ENCODE measurements at regions not wholly inside any gene's neighbourhood (a gene's known extent, or its start where the extent isn't known, plus 50 kb on each side); places are given as distances from the start of the nearest gene placed in this dataset.

DNA sequence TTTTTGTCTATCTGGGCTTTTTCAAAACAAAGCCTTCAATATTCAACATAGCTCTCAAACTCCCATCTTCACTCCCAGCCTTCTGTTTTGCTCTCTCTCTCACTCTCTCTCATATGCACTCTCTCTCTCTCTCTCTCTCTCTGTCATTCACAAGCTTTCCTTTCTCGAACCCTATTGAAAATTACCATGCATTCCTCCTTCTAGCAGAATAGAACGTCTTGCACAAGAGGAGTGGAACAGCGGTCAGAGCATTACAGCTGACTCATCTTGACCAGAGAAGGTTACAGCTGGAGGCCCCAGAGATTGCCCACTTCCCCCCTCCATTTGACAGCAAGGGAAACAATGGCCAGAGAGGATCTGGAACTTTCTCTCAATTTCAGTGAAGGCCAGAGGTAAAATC lies 51.0 kb upstream of the LIFR start:
- H3K27ac ChIP-seq, result no peak overlapping the region
- TF ChIP-seq, protein P1, sequence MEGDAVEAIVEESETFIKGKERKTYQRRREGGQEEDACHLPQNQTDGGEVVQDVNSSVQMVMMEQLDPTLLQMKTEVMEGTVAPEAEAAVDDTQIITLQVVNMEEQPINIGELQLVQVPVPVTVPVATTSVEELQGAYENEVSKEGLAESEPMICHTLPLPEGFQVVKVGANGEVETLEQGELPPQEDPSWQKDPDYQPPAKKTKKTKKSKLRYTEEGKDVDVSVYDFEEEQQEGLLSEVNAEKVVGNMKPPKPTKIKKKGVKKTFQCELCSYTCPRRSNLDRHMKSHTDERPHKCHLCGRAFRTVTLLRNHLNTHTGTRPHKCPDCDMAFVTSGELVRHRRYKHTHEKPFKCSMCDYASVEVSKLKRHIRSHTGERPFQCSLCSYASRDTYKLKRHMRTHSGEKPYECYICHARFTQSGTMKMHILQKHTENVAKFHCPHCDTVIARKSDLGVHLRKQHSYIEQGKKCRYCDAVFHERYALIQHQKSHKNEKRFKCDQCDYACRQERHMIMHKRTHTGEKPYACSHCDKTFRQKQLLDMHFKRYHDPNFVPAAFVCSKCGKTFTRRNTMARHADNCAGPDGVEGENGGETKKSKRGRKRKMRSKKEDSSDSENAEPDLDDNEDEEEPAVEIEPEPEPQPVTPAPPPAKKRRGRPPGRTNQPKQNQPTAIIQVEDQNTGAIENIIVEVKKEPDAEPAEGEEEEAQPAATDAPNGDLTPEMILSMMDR (IDR thresholded peaks at IDR 0.05), result no peak
- no peak overlapping the region for H3K4me3 ChIP-seq
- no peak for DNase-seq (ENCODE audit: low spot score)

DNA sequence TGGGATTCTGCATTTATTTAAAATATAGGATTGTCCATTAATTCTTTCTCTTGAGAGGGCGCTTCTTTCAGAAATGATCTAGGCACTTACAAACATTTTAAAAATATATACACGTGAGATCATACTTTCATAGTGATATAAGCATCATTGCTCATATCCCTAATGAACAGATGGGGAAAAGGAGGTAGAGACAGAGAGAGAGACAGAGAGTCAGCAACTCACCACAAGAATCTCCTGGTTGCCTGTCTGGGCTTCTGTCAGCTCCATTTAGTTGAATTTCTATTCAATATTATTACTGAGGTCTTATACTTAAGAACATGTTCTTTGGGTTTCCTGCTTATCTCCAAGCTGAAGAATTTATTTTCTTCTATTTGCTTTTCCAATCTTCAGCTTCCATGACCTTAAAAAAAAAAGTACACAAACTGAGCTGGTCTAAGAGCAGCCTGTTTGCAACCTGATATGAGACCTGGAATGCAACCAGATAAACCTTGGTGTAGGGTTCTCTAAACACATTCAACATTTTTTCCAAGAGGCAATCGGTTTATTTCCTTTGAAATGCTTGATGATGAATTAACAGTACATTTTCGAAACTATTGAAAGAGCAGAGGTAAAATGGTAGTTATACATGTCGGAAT lies 51.6 kb upstream of the LIFR start:
- TF ChIP-seq, protein P1 (IDR thresholded peaks at IDR 0.05), result no peak
- Histone ChIP-seq H3K27ac (no peak overlapping the region), H3K4me3 (no peak overlapping the region)
- DNase-seq (ENCODE audit: low spot score), result no peak

DNA sequence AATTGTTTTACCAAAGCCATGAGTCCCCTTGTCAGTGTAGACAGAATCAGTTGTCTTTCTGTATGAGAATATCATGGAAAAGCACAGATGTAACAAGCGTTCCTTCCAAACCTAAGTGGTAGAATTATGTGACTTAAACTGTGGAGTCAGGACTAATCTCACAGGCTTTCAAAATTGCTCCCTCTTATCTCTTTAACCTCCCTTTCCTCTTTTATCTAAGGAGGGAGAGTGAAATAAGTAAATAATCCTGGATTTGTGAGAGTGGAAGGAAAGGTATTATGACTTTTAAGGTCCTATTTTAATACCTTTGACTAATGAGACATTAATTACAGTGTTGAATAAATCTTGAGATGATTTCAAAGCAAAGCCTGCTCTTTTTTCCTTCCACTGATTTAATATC lies 52.4 kb upstream of the LIFR start:
- Histone ChIP-seq H3K4me3 (no peak overlapping the region), H3K27ac (no peak overlapping the region)
- TF ChIP-seq, protein P1 (IDR thresholded peaks at IDR 0.05), result no peak
- no peak for DNase-seq (ENCODE audit: low spot score)

DNA sequence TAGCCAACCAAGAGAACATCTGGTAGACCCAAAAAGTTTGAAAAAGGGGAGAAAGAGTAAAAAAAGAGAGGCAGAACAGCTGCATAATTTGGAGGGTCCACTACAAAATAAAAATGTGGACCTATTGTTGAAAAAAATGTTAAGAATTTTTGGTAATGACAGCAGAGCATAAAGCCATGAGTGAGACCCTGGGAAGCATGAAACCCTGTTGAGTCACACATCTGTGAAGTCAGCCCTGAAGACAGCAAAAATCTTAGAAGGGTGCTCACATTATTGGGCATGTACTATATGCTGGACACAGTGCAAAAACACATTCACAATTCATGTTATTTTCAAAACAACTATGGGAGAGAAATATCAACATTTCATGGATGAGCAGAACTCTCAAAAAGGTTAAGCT lies 56.4 kb upstream of the LIFR start:
- DNase-seq (ENCODE audit: low spot score), result no peak
- H3K27ac ChIP-seq, result no peak overlapping the region
- TF ChIP-seq, protein P1 (IDR thresholded peaks at IDR 0.05), result no peak
- no peak overlapping the region for H3K4me3 ChIP-seq

DNA sequence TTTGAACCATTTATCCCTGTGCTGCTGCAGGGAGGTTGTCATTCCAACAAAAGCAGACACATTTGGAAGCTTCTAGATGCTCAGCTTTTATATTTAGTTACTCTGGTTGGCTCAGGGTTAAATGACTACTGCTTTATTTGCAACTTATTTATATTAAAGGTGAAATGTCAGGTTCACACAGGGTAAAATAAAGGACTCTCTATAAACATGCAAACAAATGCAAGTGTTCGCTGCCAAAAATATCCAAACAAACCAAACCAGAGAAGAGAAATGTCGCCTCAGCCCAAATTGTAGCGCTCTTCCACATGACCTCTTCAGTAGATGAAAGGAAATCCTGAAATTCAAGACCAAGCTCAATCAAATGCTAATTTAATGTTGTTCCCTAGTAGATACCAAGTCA lies 57.0 kb upstream of the LIFR start:
- Histone ChIP-seq H3K4me3 (no peak overlapping the region), H3K27ac (no peak overlapping the region)
- DNase-seq (ENCODE audit: low spot score), result no peak
- TF ChIP-seq, protein P1 (IDR thresholded peaks at IDR 0.05), result no peak

DNA sequence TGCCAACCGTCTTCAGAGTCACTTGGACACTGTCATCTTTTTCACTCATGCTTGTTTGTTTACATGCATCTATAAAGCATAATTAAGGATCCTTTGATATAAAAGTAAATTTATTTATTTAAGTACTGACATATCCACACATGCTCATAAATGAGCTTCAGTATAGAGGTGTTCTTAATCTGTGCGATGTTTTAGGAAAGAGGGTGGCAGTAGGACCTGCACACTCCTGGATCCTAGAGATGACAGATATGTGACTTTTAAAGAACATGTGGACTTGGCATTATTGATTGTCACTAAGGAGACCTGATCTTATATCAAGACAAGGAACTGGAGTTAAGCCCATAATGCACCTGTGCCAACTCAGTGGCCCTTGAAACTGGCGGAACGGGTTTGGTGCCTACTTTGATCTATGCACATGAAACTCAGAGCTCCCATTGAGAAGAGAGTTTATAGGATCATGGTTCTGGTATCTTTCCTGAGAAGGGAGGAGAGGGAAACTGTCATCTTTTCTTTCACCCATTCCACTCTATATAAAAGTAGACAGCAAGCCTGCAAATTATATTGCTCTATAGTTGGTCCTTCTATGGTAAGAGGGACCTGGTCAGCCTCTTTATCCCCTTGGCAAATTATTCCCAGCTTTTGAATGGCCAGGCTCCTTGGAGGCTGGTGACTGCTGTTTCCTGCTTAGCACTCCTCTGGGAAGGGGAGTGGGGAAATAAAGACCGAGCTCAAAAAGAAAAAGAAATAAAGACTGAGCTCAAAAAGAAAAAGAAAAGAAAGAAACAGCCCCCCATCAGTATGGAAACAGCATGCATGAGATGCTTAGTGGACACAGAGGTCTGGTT lies 57.8 kb upstream of the LIFR start:
- DNase-seq (ENCODE audit: low spot score), result no peak
- TF ChIP-seq, protein P1 (IDR thresholded peaks at IDR 0.05), result no peak
- H3K4me3 ChIP-seq, result no peak overlapping the region
- H3K27ac ChIP-seq, result no peak overlapping the region

DNA sequence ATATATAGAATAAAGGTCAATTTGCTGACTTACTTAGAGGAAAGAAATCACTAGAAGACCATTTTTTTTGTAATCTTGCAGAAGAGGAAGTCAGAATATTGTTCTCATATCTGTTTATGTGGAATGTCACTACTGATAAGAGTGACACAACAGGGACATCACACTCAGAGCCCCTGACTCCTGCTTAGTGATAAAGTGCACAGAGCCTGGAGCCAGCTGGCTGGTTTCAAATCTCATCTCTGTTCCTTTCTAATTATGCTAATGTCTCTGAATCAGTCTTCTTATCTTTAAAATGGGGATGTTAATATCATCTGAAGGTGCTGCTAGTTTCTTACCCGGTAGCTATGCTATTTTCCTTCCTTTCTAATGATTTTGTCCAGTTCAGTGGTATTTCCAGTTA lies 58.6 kb upstream of the LIFR start:
- TF ChIP-seq, protein P1 (IDR thresholded peaks at IDR 0.05), result no peak
- Histone ChIP-seq H3K27ac (no peak overlapping the region), H3K4me3 (no peak overlapping the region)
- no peak for DNase-seq (ENCODE audit: low spot score)
